ENCODE measurements at regions not wholly inside any gene's neighbourhood (a gene's known extent, or its start where the extent isn't known, plus 50 kb on each side); places are given as distances from the start of the nearest gene placed in this dataset.

DNA sequence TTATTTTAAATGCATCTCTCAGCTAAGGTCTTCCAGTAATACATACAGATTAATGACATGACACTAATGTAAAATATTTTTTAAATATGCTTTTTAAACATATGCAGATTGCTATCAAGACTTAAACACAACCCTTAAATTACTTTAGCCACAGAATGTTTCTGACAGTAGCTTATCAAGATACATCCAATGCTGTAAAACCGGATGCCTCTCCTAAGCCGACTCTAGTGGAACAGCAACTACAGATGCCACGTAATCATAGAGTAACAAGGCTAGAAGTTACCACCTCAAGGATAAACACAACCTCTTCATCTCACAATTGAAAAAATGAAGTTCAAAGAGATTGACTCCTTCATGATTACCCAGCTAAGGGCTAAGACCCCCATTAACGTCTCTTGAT is 68.4 kb downstream of the ZZZ3 start:
- BruUV-seq (replicated peaks) = no TSS peak
- ChIA-PET POLR2A (interaction anchor here (0.5 to 2.0 kb wide), 3 partner anchors 10 to 69 kb away, joined by 4 to 7 read pairs (median 4); partner anchors contain the start of gene ZZZ3), CTCF (interaction anchor here (1.0 kb wide), 1 partner anchor 18 kb away, joined by 3 read pairs; no protein-coding TSS in a partner anchor)
- no peak for TF ChIP-seq CTCF (IDR thresholded peaks at IDR 0.05; ENCODE audit: unreplicated experiment)
- Mint-ChIP-seq H3K4me1 (ENCODE audit: insufficient read depth, unreplicated experiment) (no peaks in the 10 kb centered on the region), H3K27me3 (ENCODE audit: insufficient read depth, unreplicated experiment) (no peaks in the 10 kb centered on the region), H3K9me3 (ENCODE audit: unreplicated experiment) (peaks cover 22% of the 10 kb centered on the region), H3K27ac (ENCODE audit: low read depth, unreplicated experiment) (no peak overlapping the region), H3K36me3 (ENCODE audit: insufficient read depth, unreplicated experiment) (peaks cover 53% of the 10 kb centered on the region), H3K4me3 (ENCODE audit: unreplicated experiment) (no peak overlapping the region)
- intact Hi-C loops (cut with micrococcal nuclease) = no loop called here
- no peak for DNase-seq (ENCODE audit: unreplicated experiment)

Measured in MCF 10A (cell line).